Activated CD4-positive, alpha-beta T cell treated with anti-CD3 and anti-CD28 coated beads, Interleukin-2, Interleukin-4, amounts not matched to agents 100 ng/mL and 50 ng/mL, durations not matched to agents 16 hours and 8 hours (primary cell): ENCODE measurements at regions not wholly inside any gene's neighbourhood (a gene's known extent, or its start where the extent isn't known, plus 50 kb on each side); places are given as distances from the start of the nearest gene placed in this dataset.
"Not testable (repeated sequence)": the region's sequence is repeated elsewhere in the genome, so short reads cannot be mapped to it uniquely, and the experiment has no call there.

ENCODE experiments used
- DNase-seq: peaks from one replicate; pipeline ENCODE4 v3.0.0-alpha.2; 2020; ENCODE audit warnings: low spot score

DNA sequence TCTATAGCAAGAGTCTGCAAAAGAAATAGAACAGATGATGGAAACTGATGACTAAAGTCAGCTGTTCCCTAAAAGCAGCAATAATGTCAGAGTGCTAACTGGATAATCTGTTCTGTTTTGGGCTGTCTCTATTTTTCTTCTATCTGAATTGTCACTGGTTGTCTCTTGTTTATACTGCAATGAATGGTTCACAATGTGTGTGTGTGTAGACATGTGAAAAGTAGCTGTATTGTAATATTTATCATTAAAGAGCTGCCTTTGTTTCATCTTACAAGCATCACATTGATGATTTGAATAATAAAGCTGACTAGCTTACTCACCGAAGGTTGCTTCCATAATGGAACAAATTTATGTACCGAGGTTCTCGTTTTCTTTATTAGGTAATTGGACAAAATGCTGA lies 456.0 kb upstream of the ZEB2 start:
- DNase-seq: no peak

DNA sequence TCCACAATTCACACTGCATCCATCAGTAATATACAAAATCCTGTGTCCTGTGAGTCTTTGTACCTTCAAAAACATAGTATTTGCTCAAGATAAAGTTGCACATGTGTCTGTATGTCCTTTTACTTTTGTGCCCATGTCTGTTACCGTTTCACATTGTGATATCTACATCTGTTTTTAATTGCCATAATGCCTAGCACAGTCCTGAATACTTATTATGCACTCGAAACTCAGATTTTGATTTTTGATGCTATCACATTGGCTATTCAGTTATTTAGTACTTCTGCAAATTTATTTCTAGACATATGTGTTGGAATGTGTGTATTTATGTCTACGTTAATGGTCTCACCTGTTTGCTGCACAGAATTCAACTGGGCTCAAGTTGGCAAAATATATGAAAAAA lies 452.8 kb upstream of the ZEB2 start:
- no peak for DNase-seq

DNA sequence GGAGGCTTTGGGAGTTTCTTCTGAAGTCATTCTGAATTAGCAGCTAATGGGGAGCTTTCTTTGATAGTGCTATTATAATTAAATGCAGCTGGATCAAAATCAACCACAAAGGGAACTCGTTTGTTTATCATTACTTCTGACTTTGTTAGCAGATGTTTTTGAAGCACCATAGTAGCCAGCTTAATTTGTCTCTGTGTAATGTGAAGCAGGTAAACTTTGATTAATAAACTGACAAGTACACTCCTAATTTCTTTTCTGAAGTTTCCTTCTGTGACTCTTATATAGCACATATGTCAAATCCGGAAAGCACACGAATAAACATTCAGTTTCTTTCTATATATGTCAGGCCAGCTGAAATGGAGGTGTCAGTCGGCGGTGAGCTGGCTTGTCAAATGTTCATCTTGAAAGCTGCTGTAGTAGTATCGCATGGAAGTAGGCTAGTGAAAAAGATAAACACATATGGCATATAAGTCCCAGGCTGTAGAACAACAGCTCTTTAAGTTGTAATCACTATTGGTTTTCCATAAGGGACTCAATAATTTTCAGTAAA lies 451.9 kb upstream of the ZEB2 start:
- DNase-seq: no peak

DNA sequence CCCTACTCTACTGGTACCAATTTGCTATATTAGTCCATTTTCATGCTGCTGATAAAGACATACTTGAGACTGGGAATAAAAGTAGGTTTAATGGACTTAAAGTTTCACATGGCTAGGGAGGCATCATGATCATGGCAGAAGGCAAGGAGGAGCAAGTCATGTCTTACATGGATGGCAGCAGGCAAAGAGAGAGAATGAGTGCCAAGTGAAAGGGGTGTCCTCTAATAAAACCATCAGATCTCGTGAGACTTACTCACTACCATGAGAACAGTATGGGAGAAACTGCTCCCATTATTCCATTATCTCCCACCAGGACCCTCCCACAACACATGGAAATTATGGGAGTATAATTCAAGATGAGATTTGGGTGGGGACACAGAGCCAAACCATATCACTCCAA lies 450.5 kb upstream of the ZEB2 start:
- not testable (repeated sequence) for DNase-seq

GRCh38 chr2:144969564-144969963 lies 449.6 kb upstream of the ZEB2 start:
- DNase-seq: not testable (repeated sequence)

- no peak for DNase-seq
These were observed 448.0 kb upstream of the ZEB2 start for GRCh38 chr2:144967961-144968360.

DNA sequence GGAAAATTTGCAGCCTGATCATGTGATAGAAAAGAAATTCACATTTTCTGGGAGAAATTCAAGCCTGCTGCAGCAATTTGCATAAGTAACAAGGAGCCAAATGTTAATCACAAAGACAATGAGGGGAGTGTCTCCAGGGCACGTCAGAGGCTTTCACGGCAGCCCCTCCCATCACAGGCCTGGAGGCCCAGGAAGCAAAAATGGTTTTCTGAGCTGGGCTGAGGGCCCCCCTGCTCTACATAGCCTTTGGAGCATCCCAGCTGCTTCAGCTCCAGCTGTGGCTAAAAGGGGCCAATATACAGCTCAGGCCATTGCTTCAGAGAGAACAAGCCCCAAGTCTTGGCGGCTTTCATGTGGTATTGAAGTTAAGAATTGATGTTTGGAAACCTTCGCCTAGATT lies 445.3 kb upstream of the ZEB2 start:
- no peak for DNase-seq

GRCh38 chr2:144963031-144963430 lies 443.1 kb upstream of the ZEB2 start:
- DNase-seq: no peak

DNA sequence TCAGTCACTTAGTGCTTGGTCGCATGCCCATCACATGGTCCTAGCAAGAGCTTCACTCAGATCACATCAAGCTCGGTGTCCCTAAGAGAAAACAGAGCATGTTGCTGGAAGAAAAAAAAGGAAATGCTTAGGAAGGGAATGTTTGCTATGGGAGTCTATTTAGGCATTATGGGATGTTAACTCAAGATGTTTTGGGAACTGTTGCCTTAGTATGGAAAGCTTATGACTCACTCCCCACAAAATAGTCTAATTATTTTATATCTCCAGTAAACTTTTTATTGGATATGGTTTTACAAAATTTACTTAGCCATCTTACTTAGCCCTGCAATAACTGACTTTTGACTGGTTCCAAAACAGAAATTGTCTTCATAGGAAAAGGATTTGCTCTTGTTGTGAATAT lies 439.5 kb upstream of the ZEB2 start:
- DNase-seq: no peak

DNA sequence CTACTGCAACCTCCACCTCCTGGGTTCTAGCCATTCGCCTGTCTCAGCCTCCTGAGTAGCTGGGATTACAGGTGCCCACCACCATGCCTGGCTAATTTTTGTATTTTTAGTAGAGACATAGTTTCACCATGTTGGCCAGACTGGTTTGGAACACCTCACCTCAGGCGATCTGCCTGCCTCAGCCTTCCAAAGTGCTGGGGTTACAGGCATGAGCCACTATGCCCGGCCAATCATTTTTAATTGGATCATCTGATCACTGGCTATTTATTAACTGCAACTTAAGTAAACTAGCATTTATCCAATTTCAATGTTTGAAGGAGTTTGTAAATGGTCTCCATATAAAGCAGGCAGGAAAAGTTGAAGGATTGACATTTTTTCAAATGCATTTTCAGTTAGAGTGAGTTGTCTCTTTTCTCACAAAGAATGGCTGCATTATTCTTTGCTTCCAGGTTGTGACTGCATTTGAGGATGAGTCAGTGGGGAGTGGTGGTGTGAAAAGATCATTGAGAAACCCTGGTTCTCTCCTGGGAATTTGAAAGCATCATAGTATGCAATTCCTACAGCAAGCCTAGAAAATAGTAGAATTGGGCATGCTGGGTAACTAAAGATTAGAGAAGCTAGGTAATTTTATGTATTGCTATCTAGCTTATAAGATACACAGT lies 431.1 kb upstream of the ZEB2 start:
- DNase-seq: no peak

DNA sequence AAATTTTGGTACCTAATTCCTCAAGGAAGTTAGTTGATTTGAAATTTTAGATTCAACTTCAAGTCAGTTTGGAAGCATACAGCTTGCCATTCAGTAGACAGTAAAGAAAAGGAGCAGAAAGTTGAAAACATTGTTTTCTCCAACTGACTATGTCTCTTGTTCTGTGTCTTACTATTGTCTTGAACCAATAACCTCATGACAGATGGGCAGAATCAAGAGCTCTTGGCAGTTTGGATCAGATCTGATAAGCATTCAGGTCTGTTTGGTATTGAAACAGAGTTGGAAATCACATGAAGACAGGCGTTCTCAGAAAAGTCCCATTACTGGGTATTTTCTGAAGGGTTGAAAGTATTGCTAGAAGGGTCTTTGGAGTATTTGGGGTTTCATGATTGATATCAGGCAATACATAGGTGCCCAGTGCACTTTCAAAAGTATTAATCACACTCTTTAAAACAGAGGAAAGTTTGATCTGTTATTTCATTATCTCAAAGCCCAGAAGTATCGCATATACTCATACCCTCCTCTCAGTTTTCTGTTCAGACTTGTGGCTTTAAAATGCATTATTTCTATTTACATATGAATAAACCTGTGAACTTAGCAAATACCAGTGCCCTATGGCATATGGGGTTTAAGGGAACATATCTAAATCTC lies 428.4 kb upstream of the ZEB2 start:
- no peak for DNase-seq

GRCh38 chr2:144947709-144948037 lies 427.8 kb upstream of the ZEB2 start:
- no peak for DNase-seq

DNA sequence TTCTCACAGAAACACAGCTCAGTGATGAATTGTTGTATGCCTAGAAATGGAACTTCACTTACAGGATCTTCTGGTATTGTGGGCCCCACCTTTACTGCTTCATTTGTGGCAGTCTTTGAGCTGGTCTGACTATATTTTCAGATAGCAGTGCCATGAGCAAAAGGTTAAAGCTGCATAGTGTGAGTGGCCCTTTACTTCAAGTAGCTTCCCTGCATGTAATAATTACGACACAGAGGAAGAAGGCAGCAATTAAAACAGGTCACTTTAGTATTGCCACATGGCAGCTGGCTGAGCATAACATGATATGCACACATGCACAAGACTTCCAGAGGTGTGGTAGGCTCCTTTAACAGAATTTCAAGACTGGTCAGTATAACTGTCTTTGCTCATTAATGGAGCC lies 426.3 kb upstream of the ZEB2 start:
- no peak for DNase-seq

- DNase-seq: no peak
These were observed 424.8 kb upstream of the ZEB2 start for GRCh38 chr2:144944546-144945220.

DNA sequence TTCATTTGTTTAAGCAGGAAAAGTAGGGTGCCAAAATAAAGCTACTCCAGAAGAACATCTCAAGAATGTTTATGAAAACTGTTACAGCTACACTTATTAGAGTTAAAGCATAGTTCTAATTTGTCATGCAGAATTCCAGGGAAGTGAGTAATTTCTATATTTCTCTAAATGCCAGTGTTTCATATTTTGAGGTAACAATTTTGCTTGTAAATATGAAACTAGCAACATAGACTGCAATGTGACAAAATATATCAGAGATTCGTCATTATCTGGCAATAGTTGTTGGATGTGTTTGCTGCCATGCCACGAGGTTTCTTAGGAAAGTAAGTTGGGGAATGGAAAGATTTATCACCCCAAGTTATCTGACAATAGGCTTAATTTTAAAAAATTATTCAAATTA lies 424.1 kb upstream of the ZEB2 start:
- DNase-seq: no peak

DNA sequence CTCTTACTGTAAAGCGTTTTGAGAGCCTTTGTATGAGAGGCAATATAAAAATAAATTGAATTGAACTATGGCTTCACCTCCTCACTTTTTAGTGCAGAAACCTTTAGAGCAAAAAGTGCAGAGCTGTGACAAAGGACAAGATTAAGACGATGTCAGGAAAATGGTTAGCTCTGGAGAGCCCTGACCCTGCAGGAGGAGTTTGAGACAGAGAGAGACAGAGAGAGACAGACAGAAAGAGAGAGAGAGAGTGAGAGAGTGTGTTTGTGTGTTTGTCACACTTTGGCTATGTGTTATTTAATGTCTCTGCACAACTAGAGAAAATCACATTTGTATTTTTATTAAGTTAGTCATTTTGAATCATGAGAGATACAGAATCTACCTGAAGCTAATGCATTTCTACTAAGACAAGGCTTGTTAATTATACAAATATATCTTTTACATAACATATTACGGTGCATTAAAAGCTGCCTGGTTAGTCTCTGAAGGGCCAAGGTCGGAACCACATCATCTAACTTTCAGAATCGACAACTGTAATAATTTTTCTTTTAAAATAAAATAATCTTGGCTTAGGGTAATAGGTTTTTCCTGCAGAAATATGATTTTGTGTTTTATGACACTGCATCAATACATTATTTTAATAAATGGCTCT lies 423.5 kb upstream of the ZEB2 start:
- DNase-seq: no peak

DNA sequence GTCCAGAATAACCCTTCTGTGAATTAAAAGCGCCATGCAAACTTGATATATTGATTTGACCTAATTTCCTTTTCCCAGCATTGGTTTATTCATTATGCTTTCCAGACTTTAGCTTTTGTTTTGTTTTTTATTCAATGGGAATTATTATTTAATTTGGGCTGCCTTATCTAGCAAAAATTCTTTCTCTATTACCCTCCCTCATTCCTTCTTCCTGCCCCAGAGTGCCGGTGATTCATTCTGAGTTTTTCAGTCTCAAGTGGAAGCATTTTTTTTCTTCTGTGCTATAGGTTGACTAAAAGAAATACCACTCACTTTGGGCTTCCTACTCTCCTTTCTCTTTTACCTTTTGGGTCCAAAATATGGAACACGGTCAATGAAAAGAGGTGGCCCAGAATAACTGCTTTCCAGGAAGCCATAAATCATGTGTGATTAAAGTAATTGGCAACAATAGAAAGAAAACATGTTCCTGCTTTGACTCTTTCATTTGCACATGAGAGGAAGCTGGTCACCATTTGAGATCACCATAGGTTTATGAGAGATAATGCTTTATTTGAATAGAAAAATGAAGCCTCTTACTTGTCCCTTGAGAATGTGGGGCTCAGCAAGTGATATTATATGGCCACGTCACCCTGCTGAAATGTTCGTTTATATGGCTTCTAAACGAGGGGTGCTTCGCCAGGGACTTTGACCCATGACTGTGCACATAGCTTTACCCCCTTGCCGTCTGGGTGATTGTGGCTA lies 422.8 kb upstream of the ZEB2 start:
- no peak for DNase-seq

DNA sequence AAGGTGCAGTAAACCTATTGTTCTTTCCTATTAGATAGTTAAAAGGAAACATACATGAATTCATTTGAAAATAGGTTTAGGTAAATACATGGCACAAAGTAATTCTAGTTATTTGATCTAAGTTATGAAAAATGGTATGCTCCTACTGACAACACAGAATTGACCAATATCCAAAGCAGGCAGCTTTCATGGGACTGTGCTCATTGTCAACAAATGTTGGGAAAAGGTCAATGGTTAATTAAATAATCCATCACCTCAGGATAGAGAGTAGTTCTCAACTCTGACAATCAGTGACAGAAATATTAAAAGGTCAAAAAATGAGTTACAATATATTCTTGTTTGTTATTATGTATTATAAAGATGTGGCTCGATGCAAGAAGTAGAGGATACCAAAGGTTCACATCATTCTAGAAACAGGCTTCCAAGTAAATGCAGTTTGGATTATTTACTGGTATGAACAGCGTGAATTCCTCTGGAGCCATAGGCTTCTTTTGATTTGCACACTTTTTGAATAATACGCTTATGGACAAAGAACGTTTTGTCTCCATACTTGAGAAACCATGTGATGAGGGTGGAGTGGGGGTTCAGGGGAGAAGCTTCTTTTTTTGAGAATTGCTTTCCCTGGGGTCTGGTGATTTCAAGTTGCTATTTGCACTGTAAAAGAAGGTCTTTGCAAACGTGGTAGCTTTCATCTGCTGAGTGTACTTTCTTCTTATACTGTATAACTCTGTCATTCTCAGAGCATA lies 422.0 kb upstream of the ZEB2 start:
- no peak for DNase-seq

GRCh38 chr2:144939590-144939989 lies 419.7 kb upstream of the ZEB2 start:
- no peak for DNase-seq

- DNase-seq: no peak
These were observed 418.2 kb upstream of the ZEB2 start for GRCh38 chr2:144937910-144938709.

DNA sequence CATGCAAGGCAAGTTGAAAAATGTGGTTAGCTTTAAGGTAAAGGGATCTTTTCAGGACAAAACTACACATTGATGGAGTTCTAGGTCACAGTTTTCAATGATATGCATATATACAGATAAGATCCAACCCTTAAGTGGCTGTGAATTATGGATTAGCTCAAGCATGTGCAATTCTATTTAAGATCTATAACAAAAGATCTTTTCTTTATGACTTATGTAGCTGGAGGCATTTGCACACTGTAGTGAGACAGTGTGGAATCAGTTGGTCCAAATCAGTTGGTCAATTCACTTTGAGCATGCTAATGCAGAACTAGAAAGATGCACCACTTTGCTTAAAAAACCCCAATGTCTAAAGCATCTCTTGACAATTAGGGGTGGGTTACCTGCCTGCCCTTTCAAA lies 417.1 kb upstream of the ZEB2 start:
- no peak for DNase-seq
